ENCODE measurements at regions not wholly inside any gene's neighbourhood (a gene's known extent, or its start where the extent isn't known, plus 50 kb on each side); places are given as distances from the start of the nearest gene placed in this dataset.

DNA sequence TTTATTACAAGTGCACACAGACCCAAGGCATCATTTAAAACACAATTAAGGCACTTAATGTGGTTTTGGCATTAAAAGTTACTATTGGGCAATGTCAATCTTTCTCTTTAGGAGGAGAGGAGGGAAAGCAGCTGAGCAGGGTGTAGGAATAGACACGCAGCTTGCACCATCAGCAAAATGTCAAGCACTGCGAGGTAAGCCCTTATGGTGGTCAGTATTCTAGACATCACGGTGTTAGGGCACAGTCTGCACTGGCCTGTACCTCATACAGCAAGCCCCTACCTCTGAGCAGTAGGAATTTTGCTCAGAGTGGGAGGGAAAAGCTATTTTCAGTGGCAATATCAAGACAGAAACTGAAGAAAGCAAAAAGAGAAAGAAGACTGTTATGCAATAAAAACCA lies 62.0 kb upstream of the ESRRG start:
- Histone ChIP-seq H3K27ac (no peak overlapping the region), H3K4me2 (no peak overlapping the region), H3K9me3 (no peaks in the 10 kb centered on the region), H3K4me1 (no peaks in the 10 kb centered on the region), H3K4me3 (no peak overlapping the region)
- 8% methylated on average over 3 of the region's 3 CpGs for WGBS (ENCODE audit: missing lambda C conversion rate)
- ATAC-seq (no peak), FAIRE-seq (no peak), DNase-seq (ENCODE audit: low read depth in 1 of 2, low spot score in 1 of 2) (no peak)
- POLR2A ChIA-PET: no interaction called here
- no peak for TF ChIP-seq JUNB (IDR thresholded peaks at IDR 0.05)
- TF ChIP-seq ATOH8 (CRISPR knock-in tag; IDR thresholded peaks at IDR 0.05; ENCODE audit: low read depth): no peak
- TF ChIP-seq, protein P1, sequence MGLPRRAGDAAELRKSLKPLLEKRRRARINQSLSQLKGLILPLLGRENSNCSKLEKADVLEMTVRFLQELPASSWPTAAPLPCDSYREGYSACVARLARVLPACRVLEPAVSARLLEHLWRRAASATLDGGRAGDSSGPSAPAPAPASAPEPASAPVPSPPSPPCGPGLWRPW (IDR thresholded peaks at IDR 0.05): no peak
- no peak for TF ChIP-seq MAZ (IDR thresholded peaks at IDR 0.05; ENCODE audit: borderline replicate concordance, low read depth, low read length)
- TF ChIP-seq KDM1A (IDR thresholded peaks at IDR 0.05; ENCODE audit: low read depth): no peak
- TF ChIP-seq, protein P2, sequence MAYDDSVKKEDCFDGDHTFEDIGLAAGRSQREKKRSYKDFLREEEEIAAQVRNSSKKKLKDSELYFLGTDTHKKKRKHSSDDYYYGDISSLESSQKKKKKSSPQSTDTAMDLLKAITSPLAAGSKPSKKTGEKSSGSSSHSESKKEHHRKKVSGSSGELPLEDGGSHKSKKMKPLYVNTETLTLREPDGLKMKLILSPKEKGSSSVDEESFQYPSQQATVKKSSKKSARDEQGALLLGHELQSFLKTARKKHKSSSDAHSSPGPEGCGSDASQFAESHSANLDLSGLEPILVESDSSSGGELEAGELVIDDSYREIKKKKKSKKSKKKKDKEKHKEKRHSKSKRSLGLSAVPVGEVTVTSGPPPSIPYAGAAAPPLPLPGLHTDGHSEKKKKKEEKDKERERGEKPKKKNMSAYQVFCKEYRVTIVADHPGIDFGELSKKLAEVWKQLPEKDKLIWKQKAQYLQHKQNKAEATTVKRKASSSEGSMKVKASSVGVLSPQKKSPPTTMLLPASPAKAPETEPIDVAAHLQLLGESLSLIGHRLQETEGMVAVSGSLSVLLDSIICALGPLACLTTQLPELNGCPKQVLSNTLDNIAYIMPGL (CRISPR knock-in tag; IDR thresholded peaks at IDR 0.05; ENCODE audit: borderline replicate concordance): no peak
- TF ChIP-seq CTCF (IDR thresholded peaks at IDR 0.05): no peak
- TF ChIP-seq CBX8 (IDR thresholded peaks at IDR 0.05): no peak
- no peak for TF ChIP-seq CHD4 (IDR thresholded peaks at IDR 0.05; ENCODE audit: borderline replicate concordance)
- no peak for TF ChIP-seq BHLHE40 (IDR thresholded peaks at IDR 0.05; ENCODE audit: low read depth, low read length)
- CTCF ChIA-PET: no interaction called here

- no peaks in the 10 kb centered on the region for H3K4me1 ChIP-seq
- TF ChIP-seq CBX2 (IDR thresholded peaks at IDR 0.05; ENCODE audit: borderline replicate concordance, low read depth) (no peak), FOSL2 (IDR thresholded peaks at IDR 0.05) (no peak), FOSL2 (CRISPR knock-in tag; IDR thresholded peaks at IDR 0.05) (no peak), MYC (IDR thresholded peaks at IDR 0.05; ENCODE audit: borderline replicate concordance, low read length) (no peak), SMC3 (IDR thresholded peaks at IDR 0.05) (no peak), USF2 (IDR thresholded peaks at IDR 0.05) (no peak), NPAS2 (CRISPR knock-in tag; IDR thresholded peaks at IDR 0.05; ENCODE audit: borderline replicate concordance) (no peak), FOSB (CRISPR knock-in tag; IDR thresholded peaks at IDR 0.05) (no peak), JUN (IDR thresholded peaks at IDR 0.05) (no peak), CEBPB (IDR thresholded peaks at IDR 0.05) (no peak), EHF (CRISPR knock-in tag; IDR thresholded peaks at IDR 0.05) (no peak), KDM1A (IDR thresholded peaks at IDR 0.05; ENCODE audit: low read depth) (no peak), PBX3 (IDR thresholded peaks at IDR 0.05) (no peak), KDM5A (IDR thresholded peaks at IDR 0.05) (no peak), BHLHE40 (IDR thresholded peaks at IDR 0.05; ENCODE audit: low read depth, low read length) (no peak), TFCP2L1 (CRISPR knock-in tag; IDR thresholded peaks at IDR 0.05) (no peak), RFX5 (IDR thresholded peaks at IDR 0.05) (no peak), JUNB (IDR thresholded peaks at IDR 0.05) (no peak)
- TF ChIP-seq, protein P3, sequence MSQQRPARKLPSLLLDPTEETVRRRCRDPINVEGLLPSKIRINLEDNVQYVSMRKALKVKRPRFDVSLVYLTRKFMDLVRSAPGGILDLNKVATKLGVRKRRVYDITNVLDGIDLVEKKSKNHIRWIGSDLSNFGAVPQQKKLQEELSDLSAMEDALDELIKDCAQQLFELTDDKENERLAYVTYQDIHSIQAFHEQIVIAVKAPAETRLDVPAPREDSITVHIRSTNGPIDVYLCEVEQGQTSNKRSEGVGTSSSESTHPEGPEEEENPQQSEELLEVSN (IDR thresholded peaks at IDR 0.05; ENCODE audit: borderline replicate concordance, low read depth): no peak
- H3K27ac ChIP-seq: no peak overlapping the region
- DNase-seq (ENCODE audit: low read depth in 1 of 2, low spot score in 1 of 2) (no peak), ATAC-seq (no peak), FAIRE-seq (no peak)
- no peak overlapping the region for H3K4me2 ChIP-seq
- no peak overlapping the region for H3K4me3 ChIP-seq
- H3K9me3 ChIP-seq: no peaks in the 10 kb centered on the region
- CTCF ChIA-PET: no interaction called here
- POLR2A ChIA-PET: no interaction called here
Observed at GRCh38 chr1:216779686-216780085, 56.5 kb upstream of the ESRRG start.

Data from A549 (cell line).